HCT116 (cell line): ENCODE measurements at regions not wholly inside any gene's neighbourhood (a gene's known extent, or its start where the extent isn't known, plus 50 kb on each side); places are given as distances from the start of the nearest gene placed in this dataset.

Source experiments
- FOSL1 ChIP-seq: IDR thresholded peaks from 2 replicates; pipeline ENCODE4 v1.6.1; 2012; ENCODE audit warnings: low read depth
- TF ChIP-seq, protein P1 (sequence below), 3 experiments: fragments of 200-600 bp in 1 of 3; sonication (generic) in 1 of 3; IDR thresholded peaks in 2 of 3; conservative IDR thresholded peaks in 1 of 3; 2 replicates each; pipeline ENCODE4 v1.5.1; 2012 to 2017; ENCODE audit warnings: low read depth in 2 of 3, low read length in 2 of 3, antibody characterized with exemption in 1 of 3, borderline replicate concordance in 1 of 3, control low read depth in 1 of 3, mild to moderate bottlenecking in 1 of 3, mixed read lengths in 1 of 3, mixed run types in 1 of 3, moderate library complexity in 1 of 3; ENCODE audit not compliant: insufficient read depth in 1 of 3

GRCh38 chrX:18034945-18035344 lies 173.8 kb upstream of the RAI2 start:
- TF ChIP-seq FOSL1: no peak
- TF ChIP-seq, protein P1, sequence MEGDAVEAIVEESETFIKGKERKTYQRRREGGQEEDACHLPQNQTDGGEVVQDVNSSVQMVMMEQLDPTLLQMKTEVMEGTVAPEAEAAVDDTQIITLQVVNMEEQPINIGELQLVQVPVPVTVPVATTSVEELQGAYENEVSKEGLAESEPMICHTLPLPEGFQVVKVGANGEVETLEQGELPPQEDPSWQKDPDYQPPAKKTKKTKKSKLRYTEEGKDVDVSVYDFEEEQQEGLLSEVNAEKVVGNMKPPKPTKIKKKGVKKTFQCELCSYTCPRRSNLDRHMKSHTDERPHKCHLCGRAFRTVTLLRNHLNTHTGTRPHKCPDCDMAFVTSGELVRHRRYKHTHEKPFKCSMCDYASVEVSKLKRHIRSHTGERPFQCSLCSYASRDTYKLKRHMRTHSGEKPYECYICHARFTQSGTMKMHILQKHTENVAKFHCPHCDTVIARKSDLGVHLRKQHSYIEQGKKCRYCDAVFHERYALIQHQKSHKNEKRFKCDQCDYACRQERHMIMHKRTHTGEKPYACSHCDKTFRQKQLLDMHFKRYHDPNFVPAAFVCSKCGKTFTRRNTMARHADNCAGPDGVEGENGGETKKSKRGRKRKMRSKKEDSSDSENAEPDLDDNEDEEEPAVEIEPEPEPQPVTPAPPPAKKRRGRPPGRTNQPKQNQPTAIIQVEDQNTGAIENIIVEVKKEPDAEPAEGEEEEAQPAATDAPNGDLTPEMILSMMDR (IDR thresholded peaks at IDR 0.05 in 2 of 3, conservative IDR thresholded peaks at IDR 0.05 in 1 of 3; ENCODE audit: borderline replicate concordance in 1 of 3, insufficient read depth in 1 of 3, low read depth in 2 of 3, low read length in 2 of 3): no peak
